ENCODE measurements at regions not wholly inside any gene's neighbourhood (a gene's known extent, or its start where the extent isn't known, plus 50 kb on each side); places are given as distances from the start of the nearest gene placed in this dataset.

DNA sequence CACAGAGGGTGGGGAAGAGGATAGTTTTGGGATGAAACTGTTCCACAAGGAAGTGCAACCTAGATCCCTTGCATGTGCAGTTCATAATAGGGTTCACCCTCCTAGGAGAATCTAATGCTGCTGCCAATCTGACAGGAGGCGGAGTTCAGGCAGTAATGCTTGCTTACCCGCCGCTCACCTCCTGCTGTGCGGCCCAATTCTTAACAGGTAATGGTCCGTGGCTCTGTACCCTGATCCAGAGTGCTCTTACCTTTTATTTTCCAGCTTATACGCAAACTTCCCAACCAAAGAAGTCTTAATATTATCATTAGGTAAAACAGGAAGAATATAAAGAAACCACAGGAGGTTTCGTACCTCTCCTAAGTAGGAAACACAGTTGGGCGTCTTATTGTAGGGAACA, 82.7 kb upstream of the CD302 start:
- 55% methylated on average over 8 of the region's 8 CpGs for WGBS (ENCODE audit: low lambda C conversion rate)
- CTCF ChIA-PET (ENCODE audit: low intra/inter-chr PET ratio, low total read pairs) = no interaction called here
- H3K4me3 ChIP-seq (replicated peaks in 1 of 3; ENCODE audit: insufficient read depth in 1 of 3, low read depth in 2 of 3, low read length in 3 of 3) = no peak overlapping the region
- H2AFZ ChIP-seq (ENCODE audit: low read length) = no peak overlapping the region
- no peaks in the 10 kb centered on the region for H3K36me3 ChIP-seq (replicated peaks in 1 of 2; ENCODE audit: control insufficient read depth in 1 of 2, insufficient read depth in 2 of 2, low read length in 2 of 2)
- DNase-seq (ENCODE audit: low spot score) = no peak
- H3K27me3 ChIP-seq (ENCODE audit: control insufficient read depth in 1 of 2, insufficient read depth in 2 of 2, low read length in 2 of 2) = 0 out of 5 replicates have a peak, but pooled peaks cover 1 to 4% of the 10 kb centered on the region in 2 experiments
- H3K4me1 ChIP-seq (ENCODE audit: insufficient read depth, low read length) = no peaks in the 10 kb centered on the region
- POLR2A ChIA-PET = no interaction called here
- no peak overlapping the region for H3K27ac ChIP-seq (ENCODE audit: extremely low read length, insufficient read depth, low read length)
- TF ChIP-seq AKAP8 (CRISPR knock-in tag; IDR thresholded peaks at IDR 0.05) (no peak), RBFOX2 (IDR thresholded peaks at IDR 0.05; ENCODE audit: low read depth, low read length) (no peak), SNAPC4 (CRISPR knock-in tag; IDR thresholded peaks at IDR 0.05) (no peak), KLF9 (CRISPR knock-in tag; IDR thresholded peaks at IDR 0.05; ENCODE audit: low read depth) (no peak), ZNF768 (CRISPR knock-in tag; IDR thresholded peaks at IDR 0.05) (no peak), NFKB2 (CRISPR knock-in tag; IDR thresholded peaks at IDR 0.05; ENCODE audit: borderline replicate concordance) (no peak), ZNF724P (CRISPR knock-in tag; IDR thresholded peaks at IDR 0.05; ENCODE audit: borderline replicate concordance) (no peak), GTF3A (CRISPR knock-in tag; conservative IDR thresholded peaks at IDR 0.05) (no peak), ZNF333 (CRISPR knock-in tag; IDR thresholded peaks at IDR 0.05; ENCODE audit: borderline replicate concordance) (no peak), PHB2 (IDR thresholded peaks at IDR 0.05; ENCODE audit: partially characterized antibody) (no peak)
- TF ChIP-seq, protein P1, sequence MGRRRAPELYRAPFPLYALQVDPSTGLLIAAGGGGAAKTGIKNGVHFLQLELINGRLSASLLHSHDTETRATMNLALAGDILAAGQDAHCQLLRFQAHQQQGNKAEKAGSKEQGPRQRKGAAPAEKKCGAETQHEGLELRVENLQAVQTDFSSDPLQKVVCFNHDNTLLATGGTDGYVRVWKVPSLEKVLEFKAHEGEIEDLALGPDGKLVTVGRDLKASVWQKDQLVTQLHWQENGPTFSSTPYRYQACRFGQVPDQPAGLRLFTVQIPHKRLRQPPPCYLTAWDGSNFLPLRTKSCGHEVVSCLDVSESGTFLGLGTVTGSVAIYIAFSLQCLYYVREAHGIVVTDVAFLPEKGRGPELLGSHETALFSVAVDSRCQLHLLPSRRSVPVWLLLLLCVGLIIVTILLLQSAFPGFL (CRISPR knock-in tag; IDR thresholded peaks at IDR 0.05) = no peak
- TF ChIP-seq, protein P2, sequence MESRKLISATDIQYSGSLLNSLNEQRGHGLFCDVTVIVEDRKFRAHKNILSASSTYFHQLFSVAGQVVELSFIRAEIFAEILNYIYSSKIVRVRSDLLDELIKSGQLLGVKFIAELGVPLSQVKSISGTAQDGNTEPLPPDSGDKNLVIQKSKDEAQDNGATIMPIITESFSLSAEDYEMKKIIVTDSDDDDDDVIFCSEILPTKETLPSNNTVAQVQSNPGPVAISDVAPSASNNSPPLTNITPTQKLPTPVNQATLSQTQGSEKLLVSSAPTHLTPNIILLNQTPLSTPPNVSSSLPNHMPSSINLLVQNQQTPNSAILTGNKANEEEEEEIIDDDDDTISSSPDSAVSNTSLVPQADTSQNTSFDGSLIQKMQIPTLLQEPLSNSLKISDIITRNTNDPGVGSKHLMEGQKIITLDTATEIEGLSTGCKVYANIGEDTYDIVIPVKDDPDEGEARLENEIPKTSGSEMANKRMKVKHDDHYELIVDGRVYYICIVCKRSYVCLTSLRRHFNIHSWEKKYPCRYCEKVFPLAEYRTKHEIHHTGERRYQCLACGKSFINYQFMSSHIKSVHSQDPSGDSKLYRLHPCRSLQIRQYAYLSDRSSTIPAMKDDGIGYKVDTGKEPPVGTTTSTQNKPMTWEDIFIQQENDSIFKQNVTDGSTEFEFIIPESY (CRISPR knock-in tag; IDR thresholded peaks at IDR 0.05) = no peak
- in situ Hi-C loops (cut with HindIII; ENCODE audit: extremely low pct_ligation_motif_present, low pct_unique_long_range_greater_than_20kb) = no loop called here
- H3K79me2 ChIP-seq (ENCODE audit: insufficient read depth, low read length) = no peaks in the 10 kb centered on the region
- H3K9ac ChIP-seq (ENCODE audit: insufficient read depth, low read depth, low read length) = no peak overlapping the region
- H3K9me3 ChIP-seq (ENCODE audit: low read length) = no peaks in the 10 kb centered on the region
- no peaks in the 10 kb centered on the region for H4K20me1 ChIP-seq (ENCODE audit: insufficient read depth, low read length)
- H3K4me2 ChIP-seq (ENCODE audit: low read depth, low read length) = no peak overlapping the region
- intact Hi-C loops (cut with micrococcal nuclease; ENCODE audit: unreplicated experiment) = no loop called here
- no peak for FAIRE-seq
- ATAC-seq = no peak
- BruUV-seq (replicated peaks) = no TSS peak

Measured in HepG2 (cell line).